Femur (tissue), 1 donor: ENCODE measurements at regions not wholly inside any gene's neighbourhood (a gene's known extent, or its start where the extent isn't known, plus 50 kb on each side); places are given as distances from the start of the nearest gene placed in this dataset.

Experiments
- DNase-seq: peaks from one replicate; pipeline ENCODE4 v3.0.0-alpha.2; 2017

DNA sequence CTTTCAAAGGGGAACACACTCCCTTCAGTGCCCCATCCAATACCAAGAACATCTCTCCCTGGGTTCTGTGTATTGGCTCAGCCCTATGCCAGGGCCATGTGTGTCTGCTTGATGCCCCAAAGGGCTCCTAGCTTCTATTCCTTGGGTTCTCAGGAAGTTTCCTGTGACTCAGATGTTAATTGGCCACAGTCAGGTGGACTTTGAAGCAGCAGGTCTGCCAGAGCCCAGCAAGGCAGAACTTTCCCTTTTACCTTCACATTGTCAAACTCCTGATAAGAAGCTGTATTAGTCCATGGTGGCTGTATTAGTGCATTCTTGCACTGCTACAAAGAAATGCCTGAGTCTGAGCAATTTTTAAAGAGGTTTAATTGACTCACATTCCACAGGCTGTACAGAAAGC is 116.0 kb upstream of the PTPRT start:
- no peak for DNase-seq

DNA sequence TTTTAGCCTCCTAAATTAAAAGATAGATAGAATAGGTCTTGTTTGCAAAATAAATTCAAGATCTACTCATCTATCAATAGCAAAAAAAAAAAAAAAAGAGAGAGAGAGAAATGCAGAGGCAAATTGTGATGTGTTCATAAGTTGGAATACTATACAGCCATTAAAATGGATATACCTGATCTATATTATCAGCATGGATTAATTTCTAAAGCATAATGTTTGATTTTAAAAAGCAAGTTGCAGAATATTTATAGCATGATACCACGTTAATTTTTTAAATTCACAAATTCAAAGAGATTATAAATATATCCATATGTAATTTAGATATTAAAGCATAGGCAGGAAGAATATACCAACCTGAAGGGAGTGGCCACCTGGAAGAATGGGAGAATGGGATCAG is 114.9 kb upstream of the PTPRT start:
- no peak for DNase-seq

DNA sequence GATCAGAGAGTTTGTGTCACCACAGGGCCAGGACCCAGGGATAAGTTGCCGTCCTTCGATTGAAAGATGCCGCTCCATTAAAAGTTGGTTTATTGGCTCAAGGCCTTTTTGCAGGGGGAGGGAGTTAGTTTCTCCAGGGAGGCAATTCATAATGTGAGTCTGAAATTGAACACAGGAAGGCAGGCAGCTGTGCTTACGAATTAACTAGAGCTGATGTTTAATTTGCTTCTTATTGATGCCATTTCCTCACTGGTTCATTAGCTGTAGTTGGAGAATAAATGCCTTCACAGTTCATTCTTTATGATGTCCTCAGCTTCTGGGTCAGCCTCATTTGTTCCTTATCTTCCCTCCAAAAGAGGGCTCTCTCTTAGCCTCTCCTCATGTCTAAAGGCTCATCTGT is 113.2 kb upstream of the PTPRT start:
- DNase-seq = no peak

- no peak for DNase-seq
Observed at GRCh38 chr20:43300901-43301300, 111.2 kb upstream of the PTPRT start.

DNA sequence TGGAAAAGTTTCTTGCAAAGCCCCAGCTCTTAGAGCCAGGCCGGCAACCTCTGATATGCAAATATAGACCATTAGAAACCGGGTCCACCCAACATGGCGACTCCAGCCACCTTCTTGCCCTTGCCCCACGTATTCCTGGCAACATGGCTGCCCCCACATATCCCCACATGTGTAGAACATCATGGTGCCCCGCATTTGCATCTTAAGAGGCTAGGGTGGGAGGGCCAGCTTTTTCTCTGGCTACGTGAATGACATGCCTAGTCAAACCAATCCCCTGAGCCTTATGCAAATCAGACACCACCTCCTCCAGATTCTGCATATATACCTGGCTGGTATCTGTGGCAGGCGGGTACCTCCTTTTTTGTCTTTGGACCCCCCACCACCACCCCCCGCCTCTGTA is 106.1 kb upstream of the PTPRT start:
- DNase-seq = no peak

DNA sequence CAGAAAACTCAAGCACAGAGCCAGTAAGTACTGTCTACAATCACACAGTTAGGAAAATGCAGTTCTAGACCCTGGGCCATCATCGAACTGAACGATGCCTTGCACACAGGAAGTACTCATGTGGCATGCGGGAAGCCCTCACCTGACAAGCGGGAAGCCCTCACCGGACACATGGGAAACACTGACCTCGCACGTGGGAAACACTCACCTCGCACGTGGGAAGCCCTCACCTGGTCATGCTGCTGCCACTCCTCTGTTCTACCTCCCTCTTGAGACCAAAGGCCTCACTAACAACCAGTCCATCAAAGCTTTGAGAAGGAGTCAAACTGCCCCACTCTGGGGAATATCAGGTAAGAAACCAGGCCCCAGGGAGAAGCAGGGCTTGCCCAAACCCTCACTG is 105.6 kb upstream of the PTPRT start:
- DNase-seq = no peak

DNA sequence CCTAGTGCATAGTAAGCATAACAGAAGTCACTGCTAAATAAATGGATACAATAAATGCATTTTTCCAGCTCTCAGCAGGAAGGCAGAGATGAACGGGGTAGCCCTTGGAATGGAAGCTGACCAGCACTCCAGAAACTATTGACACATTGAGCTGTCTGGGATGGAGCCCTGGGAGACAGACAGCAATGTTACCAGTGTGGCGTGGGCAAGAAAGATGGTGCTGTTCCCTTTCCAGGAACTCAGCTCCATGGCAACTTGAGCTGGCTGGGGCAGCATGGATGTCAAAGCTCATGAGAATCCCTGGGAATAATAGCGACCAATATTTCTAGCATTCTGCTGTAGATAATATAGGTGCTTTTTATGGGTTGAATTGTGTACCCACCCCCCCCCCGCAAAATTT is 104.3 kb upstream of the PTPRT start:
- DNase-seq = no peak

- DNase-seq = no peak
Observed at GRCh38 chr20:43293068-43293786, 103.5 kb upstream of the PTPRT start.

- DNase-seq = no peak
Observed at GRCh38 chr20:43292222-43292621, 102.5 kb upstream of the PTPRT start.

DNA sequence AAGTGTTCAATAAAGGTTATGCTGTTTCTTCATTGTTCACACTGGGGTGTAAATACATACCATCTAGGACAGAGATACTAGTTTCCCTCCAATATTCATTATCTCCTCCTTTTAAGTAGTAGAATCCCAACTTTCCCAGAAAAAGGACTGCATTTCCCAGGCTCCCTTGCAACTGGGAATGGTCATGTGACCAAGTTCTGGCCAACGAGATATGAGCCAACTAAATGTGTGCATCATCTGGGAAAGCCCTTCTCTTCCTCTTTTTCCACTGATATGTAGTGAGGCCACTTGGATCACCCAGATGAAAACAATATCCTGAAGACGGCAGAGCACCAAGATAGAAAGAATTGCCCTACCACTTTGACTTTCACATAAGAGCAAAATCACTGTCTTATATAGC is 97.9 kb upstream of the PTPRT start:
- no peak for DNase-seq

GRCh38 chr20:43285170-43285569 is 95.5 kb upstream of the PTPRT start:
- DNase-seq = no peak

GRCh38 chr20:43284486-43284885 is 94.8 kb upstream of the PTPRT start:
- no peak for DNase-seq

DNA sequence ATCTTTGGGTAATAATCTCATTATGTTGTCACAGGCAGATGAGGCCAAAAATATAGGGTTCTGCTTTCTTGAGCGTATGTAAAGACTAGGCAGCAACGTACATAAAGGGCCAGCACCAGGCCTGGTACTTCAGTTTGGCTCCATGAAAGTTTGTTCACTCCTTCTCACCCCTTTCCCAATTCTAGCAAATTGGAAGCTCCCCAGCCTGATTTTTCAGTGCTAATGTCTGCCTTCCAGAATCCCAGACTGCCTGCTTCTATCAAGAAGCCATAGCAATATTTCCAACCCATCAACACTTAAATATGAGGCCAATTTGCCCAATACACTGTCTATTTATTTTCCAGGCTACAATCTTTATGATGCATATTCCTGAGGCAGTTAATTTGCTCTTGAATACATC is 93.4 kb upstream of the PTPRT start:
- no peak for DNase-seq

DNA sequence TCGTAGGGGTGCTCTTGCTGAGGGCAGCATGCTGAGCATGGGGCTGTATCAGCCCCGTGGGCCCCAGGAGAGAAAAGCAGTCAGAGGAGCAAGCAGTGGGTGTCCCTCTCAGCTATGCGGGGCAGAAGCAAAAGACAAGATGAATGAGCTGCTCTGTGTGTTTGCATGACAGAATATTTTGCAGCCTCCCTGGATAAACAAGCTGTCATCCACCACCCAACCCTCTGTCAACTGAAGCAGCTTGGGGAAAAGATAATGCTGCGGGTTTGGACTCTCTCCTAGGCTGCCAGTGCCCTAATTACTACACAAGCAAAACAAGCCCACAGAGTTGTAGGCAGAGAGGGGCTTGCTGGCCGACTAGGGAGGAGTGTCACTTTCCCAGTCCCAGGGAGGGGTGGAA is 82.3 kb upstream of the PTPRT start:
- DNase-seq = peak; percentile 28

DNA sequence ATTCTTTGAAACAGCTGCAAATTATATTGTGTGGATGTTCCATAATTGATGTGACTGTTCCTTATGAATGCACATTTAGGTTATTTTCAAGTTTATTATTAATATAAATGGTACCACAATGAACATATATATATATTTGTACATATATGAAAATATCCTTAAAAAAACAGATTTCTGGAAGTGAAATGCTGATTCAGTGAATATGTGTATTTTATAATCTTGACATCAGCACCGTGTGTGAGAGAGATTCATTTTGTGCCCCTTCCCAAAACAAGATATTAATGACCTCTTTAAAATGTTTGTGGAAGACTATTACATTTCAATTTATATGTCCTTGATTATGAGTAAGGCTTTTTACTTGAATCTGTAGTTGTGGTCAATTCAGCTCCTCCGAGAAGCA is 75.7 kb upstream of the PTPRT start:
- DNase-seq = no peak

- DNase-seq = no peak
Observed at GRCh38 chr20:43263226-43263625, 73.5 kb upstream of the PTPRT start.

- DNase-seq = no peak
Observed at GRCh38 chr20:43262341-43262740, 72.6 kb upstream of the PTPRT start.

DNA sequence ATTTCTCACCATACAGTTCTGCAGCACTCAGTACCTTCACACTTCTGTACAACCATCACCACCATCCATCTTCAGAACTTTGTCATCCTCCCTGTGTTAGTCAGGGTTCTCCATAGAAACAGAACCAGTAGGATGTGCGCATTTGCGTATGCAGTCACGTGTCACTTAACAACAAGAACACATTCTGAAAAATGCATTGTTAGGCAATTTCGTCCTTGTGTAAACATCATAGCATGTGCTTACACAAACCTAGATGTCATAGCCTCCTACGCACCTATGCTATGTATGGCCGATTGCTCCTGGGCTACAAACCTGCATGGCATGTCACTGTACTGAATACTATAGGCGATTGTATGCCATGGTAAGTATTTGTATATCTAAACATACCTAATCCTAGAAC is 66.2 kb upstream of the PTPRT start:
- DNase-seq = no peak

DNA sequence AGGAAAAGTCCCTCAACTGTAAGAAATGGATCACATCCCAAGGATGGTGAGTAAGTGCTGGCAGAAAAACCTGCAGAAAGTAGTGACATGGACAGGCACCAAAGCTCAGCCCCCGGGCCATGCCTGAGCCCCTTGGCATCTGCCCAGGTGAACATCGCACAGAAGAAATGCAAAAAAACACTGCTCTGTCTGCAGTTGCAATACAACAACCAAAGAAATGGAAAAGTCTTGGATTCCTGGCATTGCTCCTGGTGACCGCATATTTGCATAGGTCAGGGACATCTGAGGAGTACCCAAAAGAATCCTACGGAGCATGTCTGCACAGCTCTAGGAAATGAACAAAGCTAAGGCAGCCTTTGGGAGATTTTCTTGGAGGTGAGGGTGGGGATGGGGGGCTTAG is 63.1 kb upstream of the PTPRT start:
- no peak for DNase-seq

- DNase-seq = no peak
Observed at GRCh38 chr20:43248341-43248740, 58.6 kb upstream of the PTPRT start.

GRCh38 chr20:43247361-43247760 is 57.7 kb upstream of the PTPRT start:
- no peak for DNase-seq

- no peak for DNase-seq
Observed at GRCh38 chr20:43244647-43245046, 54.9 kb upstream of the PTPRT start.

GRCh38 chr20:43243672-43244269 is 54.1 kb upstream of the PTPRT start:
- DNase-seq = no peak

DNA sequence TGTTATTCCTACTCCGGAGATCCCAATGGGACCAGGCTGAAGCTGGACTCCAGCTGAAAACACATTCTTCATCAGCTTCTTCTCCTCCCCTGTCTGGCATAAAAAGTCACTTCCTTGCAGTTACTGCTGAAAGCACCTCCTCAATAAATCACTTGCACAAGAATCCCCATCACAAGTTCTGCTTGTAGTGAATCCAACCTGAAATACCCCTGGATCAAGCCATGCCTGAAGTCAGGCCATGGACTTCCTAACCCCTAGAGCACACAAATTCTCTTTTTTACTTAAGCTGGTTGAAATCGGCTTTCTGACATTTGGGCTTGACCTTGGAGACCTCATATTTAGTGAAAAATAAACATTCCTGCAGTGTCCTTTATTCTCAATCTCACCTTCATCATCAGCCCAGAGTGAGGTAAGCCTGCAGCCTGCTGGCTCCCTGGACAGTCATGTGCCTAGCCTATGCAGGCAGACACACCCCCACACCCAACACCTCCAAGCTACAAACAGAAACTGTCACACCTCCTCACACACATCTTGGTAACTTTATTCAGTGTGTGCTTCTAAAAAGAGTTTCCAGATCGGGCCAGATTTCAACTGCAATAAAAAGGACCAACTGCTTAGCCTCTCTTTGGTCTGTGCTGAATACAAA is 51.5 kb upstream of the PTPRT start:
- no peak for DNase-seq
